Mesenchymal stem cell (in vitro differentiated cells and primary cell): ENCODE measurements at regions not wholly inside any gene's neighbourhood (a gene's known extent, or its start where the extent isn't known, plus 50 kb on each side); places are given as distances from the start of the nearest gene placed in this dataset.

ENCODE experiments used
- DNase-seq: peaks from one replicate; pipeline ENCODE4 v3.0.0-alpha.2; 2013
- H2AFZ ChIP-seq: one replicate; pipeline ENCODE4 v1.6.1; 2013; ENCODE audit warnings: low read depth, mild to moderate bottlenecking, control low read depth, inconsistent platforms, low read length, moderate library complexity
- H2AK5ac ChIP-seq: 2 replicates; pipeline ENCODE4 v1.6.1; 2013; ENCODE audit warnings: low read length, moderate library complexity, mild to moderate bottlenecking, inconsistent platforms; ENCODE audit not compliant: severe bottlenecking
- H2BK120ac ChIP-seq: one replicate; pipeline ENCODE4 v1.6.1; 2013; ENCODE audit warnings: low read depth, mild to moderate bottlenecking, inconsistent platforms, low read length, moderate library complexity
- H2BK12ac ChIP-seq, 2 experiments: one replicate each; pipeline ENCODE4 v1.6.1; 2013; ENCODE audit warnings: inconsistent platforms in 2 of 2, low read length in 2 of 2, mild to moderate bottlenecking in 2 of 2, moderate library complexity in 2 of 2, control low read depth in 1 of 2
- H2BK15ac ChIP-seq: one replicate; pipeline ENCODE4 v1.6.1; 2013; ENCODE audit warnings: mild to moderate bottlenecking, low read depth, inconsistent platforms; ENCODE audit not compliant: poor library complexity, severe bottlenecking
- H2BK5ac ChIP-seq: 2 replicates; pipeline ENCODE4 v1.6.1; 2013; ENCODE audit warnings: low read depth, mild to moderate bottlenecking, low read length, control low read depth, inconsistent platforms; ENCODE audit not compliant: poor library complexity, severe bottlenecking
- H3K14ac ChIP-seq, 2 experiments: one replicate each; pipeline ENCODE4 v1.6.1; 2013; ENCODE audit warnings: inconsistent platforms in 2 of 2, low read length in 2 of 2, control low read depth in 1 of 2, mild to moderate bottlenecking in 1 of 2, moderate library complexity in 1 of 2
- H3K18ac ChIP-seq, 2 experiments: one replicate each; pipeline ENCODE4 v1.6.1; 2013; ENCODE audit warnings: inconsistent platforms in 2 of 2, low read length in 2 of 2, control low read depth in 1 of 2, low read depth in 1 of 2, mild to moderate bottlenecking in 1 of 2
- H3K23ac ChIP-seq, 2 experiments: one replicate each; pipeline ENCODE4 v1.6.1; 2013; ENCODE audit warnings: inconsistent platforms in 2 of 2, low read length in 2 of 2, mild to moderate bottlenecking in 2 of 2, moderate library complexity in 2 of 2, control low read depth in 1 of 2
- H3K27ac ChIP-seq: 2 replicates; pipeline ENCODE4 v1.5.1; 2013; ENCODE audit warnings: mild to moderate bottlenecking, moderate library complexity, low read length, control low read depth, inconsistent platforms; ENCODE audit not compliant: poor library complexity, severe bottlenecking
- H3K27me3 ChIP-seq, 2 experiments: 2 replicates each; pipeline versions ENCODE4 v1.6.1 to v1.7.0; 2013; ENCODE audit warnings: low read length in 2 of 2, mild to moderate bottlenecking in 2 of 2, moderate library complexity in 2 of 2, control low read depth in 1 of 2, inconsistent platforms in 1 of 2; ENCODE audit not compliant: control insufficient read depth in 1 of 2, insufficient read depth in 1 of 2
- H3K36me3 ChIP-seq, 2 experiments: 2 replicates each; pipeline versions ENCODE4 v1.6.1 to v1.7.0; 2013; ENCODE audit warnings: low read length in 2 of 2, control low read depth in 1 of 2, inconsistent platforms in 1 of 2, low read depth in 1 of 2, mild to moderate bottlenecking in 1 of 2; ENCODE audit not compliant: insufficient read depth in 2 of 2, control insufficient read depth in 1 of 2
- H3K4ac ChIP-seq, 2 experiments: one replicate each; pipeline ENCODE4 v1.6.1; 2013; ENCODE audit warnings: inconsistent platforms in 2 of 2, low read length in 2 of 2, mild to moderate bottlenecking in 2 of 2, moderate library complexity in 2 of 2, control low read depth in 1 of 2, low read depth in 1 of 2
- H3K4me1 ChIP-seq: 2 replicates; pipeline ENCODE4 v1.6.1; 2013; ENCODE audit warnings: low read depth, low read length, control low read depth; ENCODE audit not compliant: control insufficient read depth, insufficient read depth
- H3K4me2 ChIP-seq: 2 replicates; pipeline ENCODE4 v1.6.1; 2013; ENCODE audit warnings: low read length, mild to moderate bottlenecking, inconsistent platforms; ENCODE audit not compliant: poor library complexity, severe bottlenecking
- H3K4me3 ChIP-seq, 2 experiments: 2 replicates each; pipeline versions ENCODE4 v1.5.1 to v1.7.0; 2013; ENCODE audit warnings: low read length in 2 of 2, mild to moderate bottlenecking in 2 of 2, control low read depth in 1 of 2, low read depth in 1 of 2; ENCODE audit not compliant: insufficient read depth in 1 of 2
- H3K79me1 ChIP-seq: replicated peaks from 2 replicates; pipeline ENCODE4 v1.6.1; 2013; ENCODE audit warnings: mild to moderate bottlenecking, control low read depth, low read length, inconsistent platforms; ENCODE audit not compliant: poor library complexity, severe bottlenecking
- H3K9ac ChIP-seq: 2 replicates; pipeline ENCODE4 v1.7.0; 2013; ENCODE audit warnings: mild to moderate bottlenecking, low read length, moderate library complexity
- H3K9me3 ChIP-seq: 2 replicates; pipeline ENCODE4 v1.7.0; 2013; ENCODE audit warnings: mild to moderate bottlenecking, low read length; ENCODE audit not compliant: control insufficient read depth
- H4K8ac ChIP-seq: one replicate; pipeline ENCODE4 v1.6.1; 2013; ENCODE audit warnings: inconsistent platforms, mild to moderate bottlenecking, low read length, moderate library complexity
- H4K91ac ChIP-seq: one replicate; pipeline ENCODE4 v1.6.1; 2013; ENCODE audit warnings: mild to moderate bottlenecking, low read length, inconsistent platforms
- WGBS: methylation state at CpG from one replicate; pipeline ENCODE4 v1.1.7; 2013; ENCODE audit warnings: mixed read lengths; 5-methylcytosine and 5-hydroxymethylcytosine counted together

- Histone ChIP-seq H3K36me3 (no peaks in the 10 kb centered on the region), H2AFZ (no peak overlapping the region), H3K79me1 (no peaks in the 10 kb centered on the region), H4K91ac (no peak overlapping the region), H3K9ac (no peak overlapping the region), H3K4me1 (no peaks in the 10 kb centered on the region), H3K18ac (no peak overlapping the region), H3K4ac (no peak overlapping the region), H2BK5ac (no peak overlapping the region), H3K9me3 (no peaks in the 10 kb centered on the region), H2BK12ac (no peak overlapping the region), H2BK120ac (no peak overlapping the region), H4K8ac (no peak overlapping the region), H3K27ac (no peak overlapping the region), H3K27me3 (peaks cover 0 to 31% of the 10 kb centered on the region in 2 experiments), H3K23ac (no peak overlapping the region), H2AK5ac (no peak overlapping the region), H2BK15ac (no peak overlapping the region), H3K4me2 (no peak overlapping the region), H3K4me3 (no peak overlapping the region), H3K14ac (no peak overlapping the region)
- 81% methylated on average over 12 of the region's 12 CpGs for WGBS
- no peak for DNase-seq
These were observed 131.4 kb upstream of the IRX4 start for GRCh38 chr5:2014058-2014610.

GRCh38 chr5:2013301-2014057 lies 130.8 kb upstream of the IRX4 start:
- H3K4me2 ChIP-seq = no peak overlapping the region
- H4K91ac ChIP-seq = no peak overlapping the region
- WGBS = 73% methylated on average over 18 of the region's 18 CpGs
- H3K14ac ChIP-seq = no peak overlapping the region
- H3K23ac ChIP-seq = no peak overlapping the region
- no peak overlapping the region for H2BK12ac ChIP-seq
- no peak overlapping the region for H2AFZ ChIP-seq
- no peak overlapping the region for H2BK120ac ChIP-seq
- no peak overlapping the region for H2BK5ac ChIP-seq
- no peaks in the 10 kb centered on the region for H3K9me3 ChIP-seq
- peaks cover 0 to 37% of the 10 kb centered on the region in 2 experiments for H3K27me3 ChIP-seq
- H3K36me3 ChIP-seq = no peaks in the 10 kb centered on the region
- no peaks in the 10 kb centered on the region for H3K79me1 ChIP-seq
- H2AK5ac ChIP-seq = no peak overlapping the region
- H3K18ac ChIP-seq = no peak overlapping the region
- no peak overlapping the region for H3K27ac ChIP-seq
- H3K4ac ChIP-seq = no peak overlapping the region
- no peak for DNase-seq
- no peaks in the 10 kb centered on the region for H3K4me1 ChIP-seq
- H4K8ac ChIP-seq = no peak overlapping the region
- no peak overlapping the region for H2BK15ac ChIP-seq
- no peak overlapping the region for H3K9ac ChIP-seq
- H3K4me3 ChIP-seq = no peak overlapping the region

GRCh38 chr5:2012885-2013284 lies 130.2 kb upstream of the IRX4 start:
- Histone ChIP-seq H3K27ac (no peak overlapping the region), H3K4me3 (no peak overlapping the region), H4K91ac (no peak overlapping the region), H2BK5ac (no peak overlapping the region), H2BK15ac (no peak overlapping the region), H2BK120ac (no peak overlapping the region), H2AFZ (no peak overlapping the region), H3K14ac (no peak overlapping the region), H4K8ac (no peak overlapping the region), H3K4me1 (no peaks in the 10 kb centered on the region), H3K36me3 (no peaks in the 10 kb centered on the region), H3K23ac (no peak overlapping the region), H2AK5ac (no peak overlapping the region), H3K79me1 (no peaks in the 10 kb centered on the region), H2BK12ac (no peak overlapping the region), H3K18ac (no peak overlapping the region), H3K9ac (no peak overlapping the region), H3K4me2 (no peak overlapping the region), H3K4ac (no peak overlapping the region), H3K27me3 (peaks cover 0 to 42% of the 10 kb centered on the region in 2 experiments), H3K9me3 (no peaks in the 10 kb centered on the region)
- no peak for DNase-seq
- WGBS = 73% methylated on average over 7 of the region's 8 CpGs

GRCh38 chr5:2011481-2012411 lies 129.0 kb upstream of the IRX4 start:
- Histone ChIP-seq H2BK12ac (no peak overlapping the region), H3K14ac (no peak overlapping the region), H3K9ac (no peak overlapping the region), H3K4ac (no peak overlapping the region), H4K91ac (no peak overlapping the region), H2BK120ac (no peak overlapping the region), H2BK15ac (no peak overlapping the region), H3K79me1 (no peaks in the 10 kb centered on the region), H2AFZ (no peak overlapping the region), H3K36me3 (no peaks in the 10 kb centered on the region), H3K27ac (no peak overlapping the region), H3K23ac (no peak overlapping the region), H4K8ac (no peak overlapping the region), H3K4me1 (no peaks in the 10 kb centered on the region), H2AK5ac (no peak overlapping the region), H3K9me3 (no peaks in the 10 kb centered on the region), H2BK5ac (no peak overlapping the region), H3K4me3 (no peak overlapping the region), H3K4me2 (no peak overlapping the region), H3K27me3 (peaks cover 0 to 53% of the 10 kb centered on the region in 2 experiments), H3K18ac (no peak overlapping the region)
- WGBS = 63% methylated on average over 17 of the region's 18 CpGs
- DNase-seq = no peak
